HepG2 (cell line): ENCODE measurements at regions not wholly inside any gene's neighbourhood (a gene's known extent, or its start where the extent isn't known, plus 50 kb on each side); places are given as distances from the start of the nearest gene placed in this dataset.

Experiments used
- CENPX ChIP-seq: sonication (generic); formaldehyde crosslinking; IDR thresholded peaks from 2 replicates; pipeline ENCODE4 v1.9.0; 2021; ENCODE audit warnings: mild to moderate bottlenecking, missing genetic modification reagents, moderate library complexity
- DR1 ChIP-seq: sonication (generic); formaldehyde crosslinking; IDR thresholded peaks from 2 replicates; pipeline ENCODE4 v1.8.0; 2021; ENCODE audit warnings: mild to moderate bottlenecking, missing genetic modification reagents, inconsistent platforms
- HDAC1 ChIP-seq: sonication (generic); formaldehyde crosslinking; IDR thresholded peaks from 2 replicates; pipeline ENCODE4 v1.5.1; 2020; ENCODE audit warnings: mild to moderate bottlenecking, missing genetic modification reagents
- MAFK ChIP-seq, 2 experiments: IDR thresholded peaks in 1 of 2; conservative IDR thresholded peaks in 1 of 2; 2 replicates each; pipeline ENCODE4 v1.6.1; 2011; ENCODE audit warnings: improper control_type of control experiment in 2 of 2, low read length in 2 of 2
- MBD4 ChIP-seq: IDR thresholded peaks from 2 replicates; pipeline ENCODE4 v1.6.1; 2012; ENCODE audit warnings: low read length, inconsistent platforms, borderline replicate concordance
- MTA1 ChIP-seq: sonication (generic); formaldehyde crosslinking; IDR thresholded peaks from 2 replicates; pipeline ENCODE4 v1.4.0; 2020; ENCODE audit warnings: missing genetic modification reagents, mild to moderate bottlenecking, borderline replicate concordance
- MXD4 ChIP-seq: IDR thresholded peaks from 2 replicates; pipeline ENCODE4 v1.6.1; 2016; ENCODE audit warnings: mild to moderate bottlenecking, missing biosample characterization, missing genetic modification reagents
- SALL1 ChIP-seq: sonication (generic); formaldehyde crosslinking; IDR thresholded peaks from 2 replicates; pipeline ENCODE4 v1.8.0; 2022; ENCODE audit warnings: mild to moderate bottlenecking, missing genetic modification reagents
- SP5 ChIP-seq: IDR thresholded peaks from 2 replicates; pipeline ENCODE4 v1.6.1; 2016; ENCODE audit warnings: low read depth, borderline replicate concordance
- TAF1 ChIP-seq: sonication (generic); formaldehyde crosslinking; IDR thresholded peaks from 2 replicates; pipeline ENCODE4 v1.4.0; 2020; ENCODE audit warnings: missing genetic modification reagents
- TBX3 ChIP-seq: fragments of 450-650 bp; IDR thresholded peaks from 2 replicates; pipeline ENCODE4 v1.6.1; 2017; ENCODE audit warnings: antibody characterized with exemption, mild to moderate bottlenecking, inconsistent platforms, borderline replicate concordance
- ZNF160 ChIP-seq: sonication (generic); formaldehyde crosslinking; IDR thresholded peaks from 2 replicates; pipeline ENCODE4 v1.8.0; 2022; ENCODE audit warnings: mild to moderate bottlenecking, inconsistent platforms, missing genetic modification reagents
- ZNF772 ChIP-seq: sonication (generic); formaldehyde crosslinking; IDR thresholded peaks from 2 replicates; pipeline ENCODE4 v1.5.0; 2020; ENCODE audit warnings: mild to moderate bottlenecking, missing genetic modification reagents
- ZNF775 ChIP-seq: sonication (generic); formaldehyde crosslinking; IDR thresholded peaks from 2 replicates; pipeline ENCODE4 v1.4.0; 2020; ENCODE audit warnings: missing genetic modification reagents, mild to moderate bottlenecking, moderate library complexity, borderline replicate concordance
- ZNF790 ChIP-seq: sonication (generic); formaldehyde crosslinking; IDR thresholded peaks from 2 replicates; pipeline ENCODE4 v1.8.0; 2022; ENCODE audit warnings: missing genetic modification reagents, mild to moderate bottlenecking, borderline replicate concordance
- ZSCAN20 ChIP-seq: sonication (generic); formaldehyde crosslinking; IDR thresholded peaks from 2 replicates; pipeline ENCODE4 v1.4.0; 2020; ENCODE audit warnings: missing genetic modification reagents, mild to moderate bottlenecking, borderline replicate concordance
- TF ChIP-seq, protein P1 (sequence below): sonication (generic); formaldehyde crosslinking; conservative IDR thresholded peaks from 2 replicates; pipeline ENCODE4 v1.5.0; 2020; ENCODE audit warnings: missing genetic modification reagents
- TF ChIP-seq, protein P2 (sequence below): IDR thresholded peaks from 2 replicates; pipeline ENCODE4 v1.6.1; 2012; ENCODE audit warnings: low read length, improper control_type of control experiment
- TF ChIP-seq, protein P3 (sequence below): IDR thresholded peaks from 2 replicates; pipeline ENCODE4 v1.6.1; 2016; ENCODE audit warnings: low read depth
- TF ChIP-seq, protein P4 (sequence below): sonication (generic); formaldehyde crosslinking; IDR thresholded peaks from 2 replicates; pipeline ENCODE4 v1.5.0; 2020; ENCODE audit warnings: missing genetic modification reagents
- TF ChIP-seq, protein P5 (sequence below): IDR thresholded peaks from 2 replicates; pipeline ENCODE4 v1.6.1; 2016; ENCODE audit warnings: missing biosample characterization, missing genetic modification reagents, low read depth

DNA sequence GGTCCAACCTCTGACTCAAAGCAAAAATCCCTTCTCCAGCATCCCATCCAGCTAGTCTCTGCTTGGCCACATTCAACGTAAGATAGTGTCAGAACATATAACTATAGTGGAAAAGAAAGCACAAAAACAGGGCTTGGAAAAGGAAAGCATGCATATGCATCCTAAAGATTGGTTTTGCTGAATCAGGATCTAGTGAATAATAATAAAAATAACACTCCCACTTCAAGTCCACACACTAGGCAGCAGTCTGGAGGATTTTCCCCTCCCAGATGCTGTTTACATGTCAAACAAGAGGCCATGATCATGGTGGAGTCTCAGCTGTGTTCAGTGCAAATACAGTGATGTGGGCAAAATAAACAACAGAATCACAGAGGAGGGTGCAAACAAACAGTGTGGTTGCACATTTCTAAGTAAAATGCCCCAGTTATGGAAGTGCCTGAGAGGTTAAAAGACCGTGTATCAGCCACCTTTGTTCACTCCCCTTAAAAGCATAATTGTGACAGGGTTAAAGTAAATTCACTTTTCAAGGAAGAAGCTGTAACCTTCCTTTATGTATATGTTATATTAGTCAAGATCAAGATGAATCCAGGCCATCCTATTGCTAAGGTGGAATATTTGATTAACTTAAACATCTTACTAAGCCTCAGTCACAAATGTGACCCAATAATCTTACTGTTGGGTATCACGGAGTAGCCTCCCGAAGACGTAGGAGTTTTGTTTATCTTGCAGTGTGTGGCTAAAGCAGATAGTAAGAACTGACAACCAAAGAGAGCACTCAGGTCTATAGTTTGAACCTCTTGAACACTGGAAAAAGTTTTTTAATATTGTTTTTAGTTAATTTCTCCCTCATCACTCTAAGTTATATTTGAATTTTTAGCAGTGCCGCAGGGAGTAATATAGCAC lies 424.5 kb downstream of the SOX2 start (continued):
- TF ChIP-seq MXD4 (CRISPR knock-in tag) (no peak), TAF1 (CRISPR knock-in tag) (no peak), SP5 (CRISPR knock-in tag) (peak; percentile 61), MAFK (conservative IDR thresholded peaks at IDR 0.05 in 1 of 2, IDR thresholded peaks at IDR 0.05 in 1 of 2; ENCODE audit: low read length in 2 of 2) (peak; percentile 61 to 80; a peak in 3 of 4 replicates), MTA1 (CRISPR knock-in tag) (no peak), DR1 (no peak), HDAC1 (CRISPR knock-in tag) (peak; percentile 77), ZNF790 (CRISPR knock-in tag) (no peak), SALL1 (CRISPR knock-in tag) (peak; percentile 65; the same call in 1 of the 2 replicates), ZSCAN20 (CRISPR knock-in tag) (no peak), MBD4 (no peak; the same call in 1 of the 2 replicates), TBX3 (peak; percentile 87; the same call in 1 of the 2 replicates), ZNF772 (CRISPR knock-in tag) (no peak), ZNF160 (no peak), ZNF775 (CRISPR knock-in tag) (no peak), CENPX (CRISPR knock-in tag) (no peak)
- TF ChIP-seq, protein P1, sequence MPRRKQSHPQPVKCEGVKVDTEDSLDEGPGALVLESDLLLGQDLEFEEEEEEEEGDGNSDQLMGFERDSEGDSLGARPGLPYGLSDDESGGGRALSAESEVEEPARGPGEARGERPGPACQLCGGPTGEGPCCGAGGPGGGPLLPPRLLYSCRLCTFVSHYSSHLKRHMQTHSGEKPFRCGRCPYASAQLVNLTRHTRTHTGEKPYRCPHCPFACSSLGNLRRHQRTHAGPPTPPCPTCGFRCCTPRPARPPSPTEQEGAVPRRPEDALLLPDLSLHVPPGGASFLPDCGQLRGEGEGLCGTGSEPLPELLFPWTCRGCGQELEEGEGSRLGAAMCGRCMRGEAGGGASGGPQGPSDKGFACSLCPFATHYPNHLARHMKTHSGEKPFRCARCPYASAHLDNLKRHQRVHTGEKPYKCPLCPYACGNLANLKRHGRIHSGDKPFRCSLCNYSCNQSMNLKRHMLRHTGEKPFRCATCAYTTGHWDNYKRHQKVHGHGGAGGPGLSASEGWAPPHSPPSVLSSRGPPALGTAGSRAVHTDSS (CRISPR knock-in tag), result no peak
- TF ChIP-seq, protein P2, sequence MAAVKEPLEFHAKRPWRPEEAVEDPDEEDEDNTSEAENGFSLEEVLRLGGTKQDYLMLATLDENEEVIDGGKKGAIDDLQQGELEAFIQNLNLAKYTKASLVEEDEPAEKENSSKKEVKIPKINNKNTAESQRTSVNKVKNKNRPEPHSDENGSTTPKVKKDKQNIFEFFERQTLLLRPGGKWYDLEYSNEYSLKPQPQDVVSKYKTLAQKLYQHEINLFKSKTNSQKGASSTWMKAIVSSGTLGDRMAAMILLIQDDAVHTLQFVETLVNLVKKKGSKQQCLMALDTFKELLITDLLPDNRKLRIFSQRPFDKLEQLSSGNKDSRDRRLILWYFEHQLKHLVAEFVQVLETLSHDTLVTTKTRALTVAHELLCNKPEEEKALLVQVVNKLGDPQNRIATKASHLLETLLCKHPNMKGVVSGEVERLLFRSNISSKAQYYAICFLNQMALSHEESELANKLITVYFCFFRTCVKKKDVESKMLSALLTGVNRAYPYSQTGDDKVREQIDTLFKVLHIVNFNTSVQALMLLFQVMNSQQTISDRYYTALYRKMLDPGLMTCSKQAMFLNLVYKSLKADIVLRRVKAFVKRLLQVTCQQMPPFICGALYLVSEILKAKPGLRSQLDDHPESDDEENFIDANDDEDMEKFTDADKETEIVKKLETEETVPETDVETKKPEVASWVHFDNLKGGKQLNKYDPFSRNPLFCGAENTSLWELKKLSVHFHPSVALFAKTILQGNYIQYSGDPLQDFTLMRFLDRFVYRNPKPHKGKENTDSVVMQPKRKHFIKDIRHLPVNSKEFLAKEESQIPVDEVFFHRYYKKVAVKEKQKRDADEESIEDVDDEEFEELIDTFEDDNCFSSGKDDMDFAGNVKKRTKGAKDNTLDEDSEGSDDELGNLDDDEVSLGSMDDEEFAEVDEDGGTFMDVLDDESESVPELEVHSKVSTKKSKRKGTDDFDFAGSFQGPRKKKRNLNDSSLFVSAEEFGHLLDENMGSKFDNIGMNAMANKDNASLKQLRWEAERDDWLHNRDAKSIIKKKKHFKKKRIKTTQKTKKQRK, result no peak
- TF ChIP-seq, protein P3, sequence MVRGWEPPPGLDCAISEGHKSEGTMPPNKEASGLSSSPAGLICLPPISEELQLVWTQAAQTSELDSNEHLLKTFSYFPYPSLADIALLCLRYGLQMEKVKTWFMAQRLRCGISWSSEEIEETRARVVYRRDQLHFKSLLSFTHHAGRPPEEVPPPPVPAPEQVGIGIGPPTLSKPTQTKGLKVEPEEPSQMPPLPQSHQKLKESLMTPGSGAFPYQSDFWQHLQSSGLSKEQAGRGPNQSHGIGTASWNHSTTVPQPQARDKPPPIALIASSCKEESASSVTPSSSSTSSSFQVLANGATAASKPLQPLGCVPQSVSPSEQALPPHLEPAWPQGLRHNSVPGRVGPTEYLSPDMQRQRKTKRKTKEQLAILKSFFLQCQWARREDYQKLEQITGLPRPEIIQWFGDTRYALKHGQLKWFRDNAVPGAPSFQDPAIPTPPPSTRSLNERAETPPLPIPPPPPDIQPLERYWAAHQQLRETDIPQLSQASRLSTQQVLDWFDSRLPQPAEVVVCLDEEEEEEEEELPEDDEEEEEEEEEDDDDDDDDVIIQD (CRISPR knock-in tag), result peak; percentile 38; the same call in 1 of the 2 replicates
- TF ChIP-seq, protein P4, sequence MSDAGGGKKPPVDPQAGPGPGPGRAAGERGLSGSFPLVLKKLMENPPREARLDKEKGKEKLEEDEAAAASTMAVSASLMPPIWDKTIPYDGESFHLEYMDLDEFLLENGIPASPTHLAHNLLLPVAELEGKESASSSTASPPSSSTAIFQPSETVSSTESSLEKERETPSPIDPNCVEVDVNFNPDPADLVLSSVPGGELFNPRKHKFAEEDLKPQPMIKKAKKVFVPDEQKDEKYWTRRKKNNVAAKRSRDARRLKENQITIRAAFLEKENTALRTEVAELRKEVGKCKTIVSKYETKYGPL, result no peak
- TF ChIP-seq, protein P5, sequence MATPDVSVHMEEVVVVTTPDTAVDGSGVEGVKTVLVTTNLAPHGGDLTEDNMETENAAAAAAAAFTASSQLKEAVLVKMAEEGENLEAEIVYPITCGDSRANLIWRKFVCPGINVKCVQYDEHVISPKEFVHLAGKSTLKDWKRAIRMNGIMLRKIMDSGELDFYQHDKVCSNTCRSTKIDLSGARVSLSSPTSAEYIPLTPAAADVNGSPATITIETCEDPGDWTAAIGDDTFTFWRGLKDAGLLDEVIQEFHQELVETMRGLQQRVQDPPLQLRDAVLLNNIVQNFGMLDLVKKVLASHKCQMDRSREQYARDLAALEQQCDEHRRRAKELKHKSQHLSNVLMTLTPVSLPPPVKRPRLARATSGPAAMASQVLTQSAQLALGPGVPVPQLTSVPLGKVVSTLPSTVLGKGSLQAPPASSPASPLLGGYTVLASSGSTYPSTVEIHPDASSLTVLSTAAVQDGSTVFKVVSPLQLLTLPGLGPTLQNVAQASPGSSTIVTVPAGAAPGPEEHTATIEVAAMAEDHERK (CRISPR knock-in tag), result no peak
